ENCODE measurements at regions not wholly inside any gene's neighbourhood (a gene's known extent, or its start where the extent isn't known, plus 50 kb on each side); places are given as distances from the start of the nearest gene placed in this dataset.

DNA sequence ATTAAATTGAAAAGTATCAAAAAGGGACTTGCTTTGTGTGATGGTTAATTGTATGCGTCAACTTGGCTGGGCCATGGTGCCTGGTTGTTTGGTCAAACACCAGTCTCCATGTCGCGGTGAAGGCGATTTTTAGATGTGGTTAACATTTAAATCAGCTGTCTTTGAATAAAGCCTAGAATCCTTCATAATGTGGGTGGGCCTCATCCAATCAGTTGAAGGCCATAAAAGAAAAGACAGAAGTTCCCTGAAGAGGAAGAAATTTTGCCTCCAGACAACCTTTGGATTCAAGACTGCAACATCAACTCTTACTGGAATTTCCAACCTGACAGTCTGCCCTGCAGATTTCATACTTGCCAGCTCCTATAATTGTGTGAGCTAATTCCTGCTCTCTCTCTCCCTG, 160.5 kb downstream of the SH3BP4 start:
- H3K4me2 ChIP-seq (ENCODE audit: insufficient read depth, low read length), result no peak overlapping the region
- no peak overlapping the region for H3K4me3 ChIP-seq (ENCODE audit: insufficient read depth, low read length)
- H3K4me1 ChIP-seq (ENCODE audit: insufficient read depth, low read length), result no peaks in the 10 kb centered on the region
- H3K36me3 ChIP-seq (ENCODE audit: insufficient read depth, low read length), result no peaks in the 10 kb centered on the region
- TF ChIP-seq, protein P1, sequence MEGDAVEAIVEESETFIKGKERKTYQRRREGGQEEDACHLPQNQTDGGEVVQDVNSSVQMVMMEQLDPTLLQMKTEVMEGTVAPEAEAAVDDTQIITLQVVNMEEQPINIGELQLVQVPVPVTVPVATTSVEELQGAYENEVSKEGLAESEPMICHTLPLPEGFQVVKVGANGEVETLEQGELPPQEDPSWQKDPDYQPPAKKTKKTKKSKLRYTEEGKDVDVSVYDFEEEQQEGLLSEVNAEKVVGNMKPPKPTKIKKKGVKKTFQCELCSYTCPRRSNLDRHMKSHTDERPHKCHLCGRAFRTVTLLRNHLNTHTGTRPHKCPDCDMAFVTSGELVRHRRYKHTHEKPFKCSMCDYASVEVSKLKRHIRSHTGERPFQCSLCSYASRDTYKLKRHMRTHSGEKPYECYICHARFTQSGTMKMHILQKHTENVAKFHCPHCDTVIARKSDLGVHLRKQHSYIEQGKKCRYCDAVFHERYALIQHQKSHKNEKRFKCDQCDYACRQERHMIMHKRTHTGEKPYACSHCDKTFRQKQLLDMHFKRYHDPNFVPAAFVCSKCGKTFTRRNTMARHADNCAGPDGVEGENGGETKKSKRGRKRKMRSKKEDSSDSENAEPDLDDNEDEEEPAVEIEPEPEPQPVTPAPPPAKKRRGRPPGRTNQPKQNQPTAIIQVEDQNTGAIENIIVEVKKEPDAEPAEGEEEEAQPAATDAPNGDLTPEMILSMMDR (IDR thresholded peaks at IDR 0.05; ENCODE audit: extremely low read depth, low read depth, low read length), result no peak
- no peak overlapping the region for H2AFZ ChIP-seq (ENCODE audit: low read length)
- no peak overlapping the region for H3K27ac ChIP-seq (ENCODE audit: low read depth, low read length)
- H3K9me3 ChIP-seq (ENCODE audit: low read depth, low read length), result no peaks in the 10 kb centered on the region
- H4K20me1 ChIP-seq (ENCODE audit: insufficient read depth, low read length), result no peaks in the 10 kb centered on the region
- H3K79me2 ChIP-seq (ENCODE audit: insufficient read depth, low read length), result no peaks in the 10 kb centered on the region
- DNase-seq (ENCODE audit: insufficient read length, low spot score, missing footprints), result no peak
- no peaks in the 10 kb centered on the region for H3K27me3 ChIP-seq (ENCODE audit: insufficient read depth, low read length)

DNA sequence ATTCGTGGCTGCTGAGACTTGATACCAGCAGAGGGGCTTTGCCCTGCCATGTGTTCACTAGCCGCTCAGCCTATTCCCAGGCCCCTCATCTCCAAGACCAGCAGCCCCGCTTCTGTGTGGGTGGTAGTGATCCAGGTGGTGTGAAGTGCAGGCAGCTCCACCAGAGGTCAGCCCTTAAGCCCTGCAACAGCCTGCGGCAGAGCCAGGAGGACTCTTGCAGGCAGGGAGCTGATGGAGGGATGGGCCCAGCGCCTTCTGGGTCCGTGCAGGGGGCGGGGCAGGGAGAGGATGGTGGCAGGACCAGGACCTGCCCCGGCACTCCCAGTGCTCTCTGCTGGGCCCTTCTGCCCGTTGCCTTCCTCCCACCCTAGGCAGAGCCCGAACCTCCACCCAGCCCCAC, 162.0 kb downstream of the SH3BP4 start:
- Histone ChIP-seq H3K4me1 (ENCODE audit: insufficient read depth, low read length) (no peaks in the 10 kb centered on the region), H3K79me2 (ENCODE audit: insufficient read depth, low read length) (no peaks in the 10 kb centered on the region), H2AFZ (ENCODE audit: low read length) (no peak overlapping the region), H3K27me3 (ENCODE audit: insufficient read depth, low read length) (no peaks in the 10 kb centered on the region), H4K20me1 (ENCODE audit: insufficient read depth, low read length) (no peaks in the 10 kb centered on the region), H3K4me2 (ENCODE audit: insufficient read depth, low read length) (no peak overlapping the region), H3K27ac (ENCODE audit: low read depth, low read length) (no peak overlapping the region), H3K4me3 (ENCODE audit: insufficient read depth, low read length) (no peak overlapping the region), H3K36me3 (ENCODE audit: insufficient read depth, low read length) (no peaks in the 10 kb centered on the region), H3K9me3 (ENCODE audit: low read depth, low read length) (no peaks in the 10 kb centered on the region)
- TF ChIP-seq, protein P1 (IDR thresholded peaks at IDR 0.05; ENCODE audit: extremely low read depth, low read depth, low read length), result no peak
- no peak for DNase-seq (ENCODE audit: insufficient read length, low spot score, missing footprints)

DNA sequence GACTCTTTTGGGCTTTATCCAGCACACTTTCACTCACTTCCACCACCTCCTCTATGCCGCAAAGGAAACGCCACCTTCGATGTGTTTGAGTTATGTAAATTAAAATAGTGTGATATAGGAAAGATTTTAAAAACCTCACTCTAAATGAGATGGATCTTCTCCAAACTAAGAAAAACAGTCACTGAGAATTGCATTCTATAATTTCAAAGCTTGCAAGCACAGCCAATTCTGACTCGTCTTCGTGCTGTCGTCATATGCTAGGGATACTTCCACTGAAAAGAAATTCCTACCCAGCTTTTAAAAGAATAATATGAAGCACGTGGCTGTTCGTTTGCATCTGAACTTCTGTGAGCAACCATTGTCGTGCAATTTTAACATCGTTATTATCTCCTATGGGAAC, 162.5 kb downstream of the SH3BP4 start:
- no peak overlapping the region for H3K27ac ChIP-seq (ENCODE audit: low read depth, low read length)
- no peak overlapping the region for H3K4me2 ChIP-seq (ENCODE audit: insufficient read depth, low read length)
- H3K9me3 ChIP-seq (ENCODE audit: low read depth, low read length), result no peaks in the 10 kb centered on the region
- H3K4me3 ChIP-seq (ENCODE audit: insufficient read depth, low read length), result no peak overlapping the region
- H2AFZ ChIP-seq (ENCODE audit: low read length), result no peak overlapping the region
- H3K79me2 ChIP-seq (ENCODE audit: insufficient read depth, low read length), result no peaks in the 10 kb centered on the region
- H3K36me3 ChIP-seq (ENCODE audit: insufficient read depth, low read length), result no peaks in the 10 kb centered on the region
- no peaks in the 10 kb centered on the region for H3K27me3 ChIP-seq (ENCODE audit: insufficient read depth, low read length)
- H3K4me1 ChIP-seq (ENCODE audit: insufficient read depth, low read length), result no peaks in the 10 kb centered on the region
- no peak for DNase-seq (ENCODE audit: insufficient read length, low spot score, missing footprints)
- TF ChIP-seq, protein P1 (IDR thresholded peaks at IDR 0.05; ENCODE audit: extremely low read depth, low read depth, low read length), result no peak
- H4K20me1 ChIP-seq (ENCODE audit: insufficient read depth, low read length), result no peaks in the 10 kb centered on the region

DNA sequence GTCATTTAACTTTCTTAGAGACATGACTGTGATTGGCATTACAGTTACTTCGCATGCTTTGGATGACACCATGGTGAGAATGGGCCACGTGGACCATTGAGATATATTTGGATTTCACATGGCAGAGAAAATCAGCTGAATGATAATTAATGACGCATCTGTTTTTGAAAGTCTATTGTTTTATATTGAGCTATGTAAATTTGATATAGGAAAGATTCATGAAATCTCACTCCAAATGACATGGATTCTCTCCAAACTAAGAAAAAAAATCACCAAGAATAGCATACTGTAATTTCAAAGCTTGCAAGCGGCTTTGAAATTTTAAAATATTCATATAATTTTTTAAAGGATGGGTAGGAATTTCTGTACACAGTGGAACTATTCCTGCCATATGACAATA, 163.7 kb downstream of the SH3BP4 start:
- TF ChIP-seq, protein P1 (IDR thresholded peaks at IDR 0.05; ENCODE audit: extremely low read depth, low read depth, low read length), result no peak
- no peak overlapping the region for H3K4me2 ChIP-seq (ENCODE audit: insufficient read depth, low read length)
- H4K20me1 ChIP-seq (ENCODE audit: insufficient read depth, low read length), result no peaks in the 10 kb centered on the region
- DNase-seq (ENCODE audit: insufficient read length, low spot score, missing footprints), result no peak
- H3K79me2 ChIP-seq (ENCODE audit: insufficient read depth, low read length), result no peaks in the 10 kb centered on the region
- H3K9me3 ChIP-seq (ENCODE audit: low read depth, low read length), result no peaks in the 10 kb centered on the region
- no peaks in the 10 kb centered on the region for H3K4me1 ChIP-seq (ENCODE audit: insufficient read depth, low read length)
- no peaks in the 10 kb centered on the region for H3K36me3 ChIP-seq (ENCODE audit: insufficient read depth, low read length)
- peaks cover 2% of the 10 kb centered on the region for H3K27me3 ChIP-seq (ENCODE audit: insufficient read depth, low read length)
- H3K27ac ChIP-seq (ENCODE audit: low read depth, low read length), result no peak overlapping the region
- no peak overlapping the region for H3K4me3 ChIP-seq (ENCODE audit: insufficient read depth, low read length)
- H2AFZ ChIP-seq (ENCODE audit: low read length), result no peak overlapping the region
